ENCODE measurements at regions not wholly inside any gene's neighbourhood (a gene's known extent, or its start where the extent isn't known, plus 50 kb on each side); places are given as distances from the start of the nearest gene placed in this dataset.

- no peaks in the 10 kb centered on the region for H3K9me3 Mint-ChIP-seq
- H3K27ac Mint-ChIP-seq, result no peak overlapping the region
- peaks cover 23% of the 10 kb centered on the region for H3K4me1 Mint-ChIP-seq (ENCODE audit: unreplicated experiment)
- no peak overlapping the region for H3K4me3 Mint-ChIP-seq
- no peak for TF ChIP-seq CTCF (conservative IDR thresholded peaks at IDR 0.05)
- peaks cover 20% of the 10 kb centered on the region for H3K27me3 Mint-ChIP-seq
- no peak for DNase-seq (ENCODE audit: extremely low spot score, unreplicated experiment)
- H3K36me3 Mint-ChIP-seq, result no peaks in the 10 kb centered on the region
These were observed 67.6 kb upstream of the NTM start for GRCh38 chr11:131302836-131303235.

- peaks cover 20% of the 10 kb centered on the region for H3K27me3 Mint-ChIP-seq
- no peaks in the 10 kb centered on the region for H3K36me3 Mint-ChIP-seq
- H3K9me3 Mint-ChIP-seq, result no peaks in the 10 kb centered on the region
- no peak for DNase-seq (ENCODE audit: extremely low spot score, unreplicated experiment)
- peaks cover 23% of the 10 kb centered on the region for H3K4me1 Mint-ChIP-seq (ENCODE audit: unreplicated experiment)
- H3K27ac Mint-ChIP-seq, result no peak overlapping the region
- no peak overlapping the region for H3K4me3 Mint-ChIP-seq
- no peak for TF ChIP-seq CTCF (conservative IDR thresholded peaks at IDR 0.05)
These were observed 66.8 kb upstream of the NTM start for GRCh38 chr11:131303611-131304119.

- Mint-ChIP-seq H3K36me3 (no peaks in the 10 kb centered on the region), H3K27me3 (peaks cover 11% of the 10 kb centered on the region), H3K4me3 (no peak overlapping the region), H3K27ac (no peak overlapping the region), H3K9me3 (no peaks in the 10 kb centered on the region), H3K4me1 (ENCODE audit: unreplicated experiment) (peaks cover 22% of the 10 kb centered on the region)
- no peak for TF ChIP-seq CTCF (conservative IDR thresholded peaks at IDR 0.05)
- no peak for DNase-seq (ENCODE audit: extremely low spot score, unreplicated experiment)
These were observed 65.4 kb upstream of the NTM start for GRCh38 chr11:131305005-131305404.

GRCh38 chr11:131307506-131307905 lies 62.9 kb upstream of the NTM start:
- Mint-ChIP-seq H3K36me3 (no peaks in the 10 kb centered on the region), H3K4me1 (ENCODE audit: unreplicated experiment) (peaks cover 25% of the 10 kb centered on the region), H3K9me3 (no peaks in the 10 kb centered on the region), H3K27me3 (peaks cover 6% of the 10 kb centered on the region), H3K27ac (no peak overlapping the region), H3K4me3 (no peak overlapping the region)
- DNase-seq (ENCODE audit: extremely low spot score, unreplicated experiment), result no peak
- no peak for TF ChIP-seq CTCF (conservative IDR thresholded peaks at IDR 0.05)

GRCh38 chr11:131309776-131310175 lies 60.6 kb upstream of the NTM start:
- no peaks in the 10 kb centered on the region for H3K27me3 Mint-ChIP-seq
- H3K36me3 Mint-ChIP-seq, result no peaks in the 10 kb centered on the region
- no peak for DNase-seq (ENCODE audit: extremely low spot score, unreplicated experiment)
- H3K4me3 Mint-ChIP-seq, result no peak overlapping the region
- H3K27ac Mint-ChIP-seq, result no peak overlapping the region
- no peaks in the 10 kb centered on the region for H3K9me3 Mint-ChIP-seq
- no peak for TF ChIP-seq CTCF (conservative IDR thresholded peaks at IDR 0.05)
- H3K4me1 Mint-ChIP-seq (ENCODE audit: unreplicated experiment), result peaks cover 25% of the 10 kb centered on the region
